ENCODE measurements at regions not wholly inside any gene's neighbourhood (a gene's known extent, or its start where the extent isn't known, plus 50 kb on each side); places are given as distances from the start of the nearest gene placed in this dataset.

DNA sequence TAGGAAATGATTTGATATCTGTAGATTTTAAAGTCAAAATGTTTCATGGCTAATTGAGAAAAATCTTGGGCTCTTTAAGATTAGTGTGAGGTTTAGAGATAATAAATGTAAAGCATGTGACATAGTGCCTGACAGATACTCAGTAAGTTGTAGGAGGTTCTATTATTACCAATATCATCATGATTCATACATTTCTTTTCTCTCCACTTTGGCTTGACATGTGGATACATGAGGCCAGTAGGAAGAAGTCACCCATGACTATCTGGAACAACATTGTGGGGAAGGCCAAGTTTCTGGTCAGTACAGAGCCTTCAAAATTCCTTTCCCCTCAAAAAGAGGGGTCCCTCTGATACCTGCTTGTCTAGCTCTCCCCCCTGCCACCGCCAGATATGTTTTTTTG lies 91.2 kb upstream of the SORBS2 start:
- no peak for TF ChIP-seq ZNF138 (CRISPR knock-in tag; conservative IDR thresholded peaks at IDR 0.05)
- TF ChIP-seq, protein P1, sequence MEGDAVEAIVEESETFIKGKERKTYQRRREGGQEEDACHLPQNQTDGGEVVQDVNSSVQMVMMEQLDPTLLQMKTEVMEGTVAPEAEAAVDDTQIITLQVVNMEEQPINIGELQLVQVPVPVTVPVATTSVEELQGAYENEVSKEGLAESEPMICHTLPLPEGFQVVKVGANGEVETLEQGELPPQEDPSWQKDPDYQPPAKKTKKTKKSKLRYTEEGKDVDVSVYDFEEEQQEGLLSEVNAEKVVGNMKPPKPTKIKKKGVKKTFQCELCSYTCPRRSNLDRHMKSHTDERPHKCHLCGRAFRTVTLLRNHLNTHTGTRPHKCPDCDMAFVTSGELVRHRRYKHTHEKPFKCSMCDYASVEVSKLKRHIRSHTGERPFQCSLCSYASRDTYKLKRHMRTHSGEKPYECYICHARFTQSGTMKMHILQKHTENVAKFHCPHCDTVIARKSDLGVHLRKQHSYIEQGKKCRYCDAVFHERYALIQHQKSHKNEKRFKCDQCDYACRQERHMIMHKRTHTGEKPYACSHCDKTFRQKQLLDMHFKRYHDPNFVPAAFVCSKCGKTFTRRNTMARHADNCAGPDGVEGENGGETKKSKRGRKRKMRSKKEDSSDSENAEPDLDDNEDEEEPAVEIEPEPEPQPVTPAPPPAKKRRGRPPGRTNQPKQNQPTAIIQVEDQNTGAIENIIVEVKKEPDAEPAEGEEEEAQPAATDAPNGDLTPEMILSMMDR (IDR thresholded peaks at IDR 0.05) = no peak
- TF ChIP-seq, protein P2, sequence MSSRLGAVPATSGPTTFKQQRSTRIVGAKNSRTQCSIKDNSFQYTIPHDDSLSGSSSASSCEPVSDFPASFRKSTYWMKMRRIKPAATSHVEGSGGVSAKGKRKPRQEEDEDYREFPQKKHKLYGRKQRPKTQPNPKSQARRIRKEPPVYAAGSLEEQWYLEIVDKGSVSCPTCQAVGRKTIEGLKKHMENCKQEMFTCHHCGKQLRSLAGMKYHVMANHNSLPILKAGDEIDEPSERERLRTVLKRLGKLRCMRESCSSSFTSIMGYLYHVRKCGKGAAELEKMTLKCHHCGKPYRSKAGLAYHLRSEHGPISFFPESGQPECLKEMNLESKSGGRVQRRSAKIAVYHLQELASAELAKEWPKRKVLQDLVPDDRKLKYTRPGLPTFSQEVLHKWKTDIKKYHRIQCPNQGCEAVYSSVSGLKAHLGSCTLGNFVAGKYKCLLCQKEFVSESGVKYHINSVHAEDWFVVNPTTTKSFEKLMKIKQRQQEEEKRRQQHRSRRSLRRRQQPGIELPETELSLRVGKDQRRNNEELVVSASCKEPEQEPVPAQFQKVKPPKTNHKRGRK (CRISPR knock-in tag; IDR thresholded peaks at IDR 0.05; ENCODE audit: borderline replicate concordance) = no peak
- no peak for TF ChIP-seq JUN (CRISPR knock-in tag; IDR thresholded peaks at IDR 0.05)
- TF ChIP-seq TEAD4 (CRISPR knock-in tag; IDR thresholded peaks at IDR 0.05) = no peak
- no peak for TF ChIP-seq NR3C1 (CRISPR knock-in tag; conservative IDR thresholded peaks at IDR 0.05; ENCODE audit: low read depth)
- no peak for TF ChIP-seq SMAD4 (CRISPR knock-in tag; IDR thresholded peaks at IDR 0.05)
- TF ChIP-seq, protein P3, sequence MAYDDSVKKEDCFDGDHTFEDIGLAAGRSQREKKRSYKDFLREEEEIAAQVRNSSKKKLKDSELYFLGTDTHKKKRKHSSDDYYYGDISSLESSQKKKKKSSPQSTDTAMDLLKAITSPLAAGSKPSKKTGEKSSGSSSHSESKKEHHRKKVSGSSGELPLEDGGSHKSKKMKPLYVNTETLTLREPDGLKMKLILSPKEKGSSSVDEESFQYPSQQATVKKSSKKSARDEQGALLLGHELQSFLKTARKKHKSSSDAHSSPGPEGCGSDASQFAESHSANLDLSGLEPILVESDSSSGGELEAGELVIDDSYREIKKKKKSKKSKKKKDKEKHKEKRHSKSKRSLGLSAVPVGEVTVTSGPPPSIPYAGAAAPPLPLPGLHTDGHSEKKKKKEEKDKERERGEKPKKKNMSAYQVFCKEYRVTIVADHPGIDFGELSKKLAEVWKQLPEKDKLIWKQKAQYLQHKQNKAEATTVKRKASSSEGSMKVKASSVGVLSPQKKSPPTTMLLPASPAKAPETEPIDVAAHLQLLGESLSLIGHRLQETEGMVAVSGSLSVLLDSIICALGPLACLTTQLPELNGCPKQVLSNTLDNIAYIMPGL (CRISPR knock-in tag; IDR thresholded peaks at IDR 0.05) = no peak
- TF ChIP-seq, protein P4, sequence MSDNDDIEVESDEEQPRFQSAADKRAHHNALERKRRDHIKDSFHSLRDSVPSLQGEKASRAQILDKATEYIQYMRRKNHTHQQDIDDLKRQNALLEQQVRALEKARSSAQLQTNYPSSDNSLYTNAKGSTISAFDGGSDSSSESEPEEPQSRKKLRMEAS (CRISPR knock-in tag; IDR thresholded peaks at IDR 0.05) = no peak
- no peak for TF ChIP-seq RELA (CRISPR knock-in tag; IDR thresholded peaks at IDR 0.05; ENCODE audit: borderline replicate concordance)
- TF ChIP-seq, protein P5, sequence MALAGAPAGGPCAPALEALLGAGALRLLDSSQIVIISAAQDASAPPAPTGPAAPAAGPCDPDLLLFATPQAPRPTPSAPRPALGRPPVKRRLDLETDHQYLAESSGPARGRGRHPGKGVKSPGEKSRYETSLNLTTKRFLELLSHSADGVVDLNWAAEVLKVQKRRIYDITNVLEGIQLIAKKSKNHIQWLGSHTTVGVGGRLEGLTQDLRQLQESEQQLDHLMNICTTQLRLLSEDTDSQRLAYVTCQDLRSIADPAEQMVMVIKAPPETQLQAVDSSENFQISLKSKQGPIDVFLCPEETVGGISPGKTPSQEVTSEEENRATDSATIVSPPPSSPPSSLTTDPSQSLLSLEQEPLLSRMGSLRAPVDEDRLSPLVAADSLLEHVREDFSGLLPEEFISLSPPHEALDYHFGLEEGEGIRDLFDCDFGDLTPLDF (CRISPR knock-in tag; IDR thresholded peaks at IDR 0.05) = no peak
- no peak for TF ChIP-seq SMAD3 (CRISPR knock-in tag; IDR thresholded peaks at IDR 0.05; ENCODE audit: borderline replicate concordance)
